ENCODE measurements at regions not wholly inside any gene's neighbourhood (a gene's known extent, or its start where the extent isn't known, plus 50 kb on each side); places are given as distances from the start of the nearest gene placed in this dataset.

DNA sequence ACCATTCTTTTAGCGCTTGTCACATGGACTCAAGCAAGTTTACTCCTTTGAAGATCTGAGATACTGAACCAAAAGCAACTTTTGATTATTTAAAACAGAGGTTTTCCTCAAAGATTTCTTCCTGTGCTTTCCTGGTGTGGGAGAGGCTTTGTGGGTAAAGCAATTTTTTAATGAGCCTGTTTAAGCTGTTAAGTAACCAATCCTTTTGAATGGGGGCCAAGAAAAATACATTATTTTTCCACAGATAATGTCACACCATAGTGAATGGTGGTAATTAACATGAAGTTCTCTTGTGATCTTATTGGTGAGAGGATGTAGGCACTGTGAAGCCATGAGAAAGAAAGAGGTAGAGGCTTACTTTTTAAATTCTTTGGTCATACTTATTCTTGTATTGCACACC is 55.8 kb upstream of the OBI1 start:
- CTCF ChIA-PET = interaction anchor here (1.1 kb wide), 1 partner anchor 24 kb away, joined by 3 read pairs; no protein-coding TSS in a partner anchor
- no peaks in the 10 kb centered on the region for H3F3A ChIP-seq (replicated peaks; ENCODE audit: insufficient read depth)
- no peak overlapping the region for H2AFZ ChIP-seq (ENCODE audit: low read depth)
- no peak overlapping the region for H3K9ac ChIP-seq
- POLR2A ChIA-PET = no interaction called here
- H3K36me3 ChIP-seq (replicated peaks in 1 of 2; ENCODE audit: control insufficient read depth in 1 of 2, insufficient read depth in 2 of 2, low read length in 1 of 2) = no peaks in the 10 kb centered on the region
- H4K20me1 ChIP-seq (ENCODE audit: insufficient read depth) = no peaks in the 10 kb centered on the region
- 83% methylated on average over 1 of the region's 1 CpG for WGBS (ENCODE audit: low lambda C conversion rate)
- TF ChIP-seq TEAD4 (IDR thresholded peaks at IDR 0.05; ENCODE audit: borderline replicate concordance, insufficient read depth) (no peak), RCOR1 (IDR thresholded peaks at IDR 0.05; ENCODE audit: low read length) (no peak), TAF1 (IDR thresholded peaks at IDR 0.05; ENCODE audit: borderline replicate concordance, low read depth, low read length) (no peak), FOSL2 (IDR thresholded peaks at IDR 0.05; ENCODE audit: borderline replicate concordance, low read depth) (no peak), JUND (IDR thresholded peaks at IDR 0.05) (no peak), TCF12 (IDR thresholded peaks at IDR 0.05) (no peak), SMC3 (IDR thresholded peaks at IDR 0.05; ENCODE audit: low read depth, low read length) (no peak), ELF1 (IDR thresholded peaks at IDR 0.05) (no peak), RXRA (IDR thresholded peaks at IDR 0.05; ENCODE audit: borderline replicate concordance, low read depth) (no peak), SIN3A (IDR thresholded peaks at IDR 0.05; ENCODE audit: borderline replicate concordance, low read depth, low read length) (no peak), MXI1 (IDR thresholded peaks at IDR 0.05; ENCODE audit: low read depth, low read length) (no peak), CHD2 (IDR thresholded peaks at IDR 0.05; ENCODE audit: low read length, partially characterized antibody) (no peak), GABPA (IDR thresholded peaks at IDR 0.05; ENCODE audit: low read depth) (no peak), MEF2A (IDR thresholded peaks at IDR 0.05; ENCODE audit: borderline replicate concordance, low read depth) (no peak), NFIC (IDR thresholded peaks at IDR 0.05; ENCODE audit: borderline replicate concordance) (no peak), FOXM1 (IDR thresholded peaks at IDR 0.05; ENCODE audit: low read depth) (no peak), FOXJ3 (CRISPR knock-in tag; IDR thresholded peaks at IDR 0.05) (no peak)
- TF ChIP-seq, protein P1, sequence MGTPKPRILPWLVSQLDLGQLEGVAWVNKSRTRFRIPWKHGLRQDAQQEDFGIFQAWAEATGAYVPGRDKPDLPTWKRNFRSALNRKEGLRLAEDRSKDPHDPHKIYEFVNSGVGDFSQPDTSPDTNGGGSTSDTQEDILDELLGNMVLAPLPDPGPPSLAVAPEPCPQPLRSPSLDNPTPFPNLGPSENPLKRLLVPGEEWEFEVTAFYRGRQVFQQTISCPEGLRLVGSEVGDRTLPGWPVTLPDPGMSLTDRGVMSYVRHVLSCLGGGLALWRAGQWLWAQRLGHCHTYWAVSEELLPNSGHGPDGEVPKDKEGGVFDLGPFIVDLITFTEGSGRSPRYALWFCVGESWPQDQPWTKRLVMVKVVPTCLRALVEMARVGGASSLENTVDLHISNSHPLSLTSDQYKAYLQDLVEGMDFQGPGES (IDR thresholded peaks at IDR 0.05; ENCODE audit: low read depth, low read length) = no peak
- TF ChIP-seq, protein P2, sequence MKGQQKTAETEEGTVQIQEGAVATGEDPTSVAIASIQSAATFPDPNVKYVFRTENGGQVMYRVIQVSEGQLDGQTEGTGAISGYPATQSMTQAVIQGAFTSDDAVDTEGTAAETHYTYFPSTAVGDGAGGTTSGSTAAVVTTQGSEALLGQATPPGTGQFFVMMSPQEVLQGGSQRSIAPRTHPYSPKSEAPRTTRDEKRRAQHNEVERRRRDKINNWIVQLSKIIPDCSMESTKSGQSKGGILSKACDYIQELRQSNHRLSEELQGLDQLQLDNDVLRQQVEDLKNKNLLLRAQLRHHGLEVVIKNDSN (IDR thresholded peaks at IDR 0.05; ENCODE audit: borderline replicate concordance, low read depth) = no peak
- TF ChIP-seq, protein P3, sequence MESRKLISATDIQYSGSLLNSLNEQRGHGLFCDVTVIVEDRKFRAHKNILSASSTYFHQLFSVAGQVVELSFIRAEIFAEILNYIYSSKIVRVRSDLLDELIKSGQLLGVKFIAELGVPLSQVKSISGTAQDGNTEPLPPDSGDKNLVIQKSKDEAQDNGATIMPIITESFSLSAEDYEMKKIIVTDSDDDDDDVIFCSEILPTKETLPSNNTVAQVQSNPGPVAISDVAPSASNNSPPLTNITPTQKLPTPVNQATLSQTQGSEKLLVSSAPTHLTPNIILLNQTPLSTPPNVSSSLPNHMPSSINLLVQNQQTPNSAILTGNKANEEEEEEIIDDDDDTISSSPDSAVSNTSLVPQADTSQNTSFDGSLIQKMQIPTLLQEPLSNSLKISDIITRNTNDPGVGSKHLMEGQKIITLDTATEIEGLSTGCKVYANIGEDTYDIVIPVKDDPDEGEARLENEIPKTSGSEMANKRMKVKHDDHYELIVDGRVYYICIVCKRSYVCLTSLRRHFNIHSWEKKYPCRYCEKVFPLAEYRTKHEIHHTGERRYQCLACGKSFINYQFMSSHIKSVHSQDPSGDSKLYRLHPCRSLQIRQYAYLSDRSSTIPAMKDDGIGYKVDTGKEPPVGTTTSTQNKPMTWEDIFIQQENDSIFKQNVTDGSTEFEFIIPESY (IDR thresholded peaks at IDR 0.05; ENCODE audit: borderline replicate concordance, low read depth) = no peak
- H3K9me3 ChIP-seq = no peaks in the 10 kb centered on the region
- no peak overlapping the region for H3K4me2 ChIP-seq
- peaks cover 0 to 2% of the 10 kb centered on the region in 2 experiments; a peak in 1 of 4 replicates for H3K4me1 ChIP-seq (ENCODE audit: control insufficient read depth in 1 of 2, insufficient read depth in 2 of 2, low read depth in 1 of 2, low read length in 1 of 2)
- no peak for DNase-seq
- no peaks in the 10 kb centered on the region for H3K27me3 ChIP-seq (ENCODE audit: insufficient read depth)
- no peaks in the 10 kb centered on the region for H3K9me2 ChIP-seq
- no peak overlapping the region for H3K4me3 ChIP-seq (ENCODE audit: low read depth in 2 of 2, low read length in 1 of 2)
- no peak overlapping the region for H3K27ac ChIP-seq (ENCODE audit: low read depth in 2 of 2, low read length in 1 of 2)
- no peaks in the 10 kb centered on the region for H3K79me2 ChIP-seq (ENCODE audit: insufficient read depth)

All from SK-N-SH (cell line).